T47D (cell line): ENCODE measurements at regions not wholly inside any gene's neighbourhood (a gene's known extent, or its start where the extent isn't known, plus 50 kb on each side); places are given as distances from the start of the nearest gene placed in this dataset.

Experiments used
- DNase-seq, 2 experiments: peaks; one replicate each; pipeline versions ENCODE4 v3.0.0 to v3.0.0-alpha.2; 2011 to 2012; ENCODE audit warnings: low read depth in 1 of 2, low spot score in 1 of 2
- JUND ChIP-seq: IDR thresholded peaks from 2 replicates; pipeline ENCODE4 v1.6.1; 2012; ENCODE audit warnings: low read depth
- in situ Hi-C: cut with HindIII; loops from 2 replicates; pipeline ENCODE4 v1.10.0; 2016; ENCODE audit warnings: low sequenced_read_pairs, low pct_unique_long_range_greater_than_20kb

GRCh38 chr6:133169901-133170300, 71.3 kb upstream of the EYA4 start:
- DNase-seq = no peak
- TF ChIP-seq JUND = no peak
- in situ Hi-C loops = no loop called here

GRCh38 chr6:133170602-133171001, 70.6 kb upstream of the EYA4 start:
- DNase-seq = no peak
- in situ Hi-C loops = no loop called here
- no peak for TF ChIP-seq JUND

- DNase-seq = no peak
- no peak for TF ChIP-seq JUND
- in situ Hi-C loops = no loop called here
Measured at GRCh38 chr6:133171989-133172604, 69.1 kb upstream of the EYA4 start.

GRCh38 chr6:133173276-133173675, 67.9 kb upstream of the EYA4 start:
- in situ Hi-C loops = no loop called here
- no peak for DNase-seq
- no peak for TF ChIP-seq JUND

- TF ChIP-seq JUND = no peak
- no peak for DNase-seq
- in situ Hi-C loops = no loop called here
Measured at GRCh38 chr6:133179481-133179880, 61.7 kb upstream of the EYA4 start.

GRCh38 chr6:133183691-133184090, 57.5 kb upstream of the EYA4 start:
- no peak for TF ChIP-seq JUND
- DNase-seq = no peak
- in situ Hi-C loops = no loop called here

GRCh38 chr6:133184798-133185372, 56.3 kb upstream of the EYA4 start:
- peak in 1 of 2 experiments; percentile 22 for DNase-seq

GRCh38 chr6:133185731-133186130, 55.4 kb upstream of the EYA4 start:
- in situ Hi-C loops = no loop called here
- no peak for TF ChIP-seq JUND
- no peak for DNase-seq

More at GRCh38 chr6:133184798-133185372, 56.3 kb upstream of the EYA4 start:
- in situ Hi-C loops = no loop called here
- no peak for TF ChIP-seq JUND

- in situ Hi-C loops = no loop called here
- DNase-seq = no peak
Measured at GRCh38 chr6:133187114-133187513, 54.0 kb upstream of the EYA4 start.

GRCh38 chr6:133187657-133188453, 53.3 kb upstream of the EYA4 start:
- TF ChIP-seq JUND = no peak
- DNase-seq = no peak
- in situ Hi-C loops = no loop called here

More at GRCh38 chr6:133187114-133187513, 54.0 kb upstream of the EYA4 start:
- no peak for TF ChIP-seq JUND

GRCh38 chr6:133190912-133191311, 50.2 kb upstream of the EYA4 start:
- in situ Hi-C loops = no loop called here
- DNase-seq = no peak
- TF ChIP-seq JUND = no peak

GRCh38 chr6:133191323-133191722, 49.8 kb upstream of the EYA4 start:
- no peak for TF ChIP-seq JUND
- in situ Hi-C loops = no loop called here
- no peak for DNase-seq
